ENCODE measurements at regions not wholly inside any gene's neighbourhood (a gene's known extent, or its start where the extent isn't known, plus 50 kb on each side); places are given as distances from the start of the nearest gene placed in this dataset.

GRCh38 chrX:42459735-42460134 is 318.2 kb downstream of the PPP1R2C start:
- TF ChIP-seq CTCF (IDR thresholded peaks at IDR 0.05; ENCODE audit: low read depth, low read length, missing control alignments), result no peak
- no peak for DNase-seq (ENCODE audit: extremely low read depth, low read depth)
- H3K4me3 ChIP-seq (replicated peaks; ENCODE audit: low read depth, low read length), result no peak overlapping the region

DNA sequence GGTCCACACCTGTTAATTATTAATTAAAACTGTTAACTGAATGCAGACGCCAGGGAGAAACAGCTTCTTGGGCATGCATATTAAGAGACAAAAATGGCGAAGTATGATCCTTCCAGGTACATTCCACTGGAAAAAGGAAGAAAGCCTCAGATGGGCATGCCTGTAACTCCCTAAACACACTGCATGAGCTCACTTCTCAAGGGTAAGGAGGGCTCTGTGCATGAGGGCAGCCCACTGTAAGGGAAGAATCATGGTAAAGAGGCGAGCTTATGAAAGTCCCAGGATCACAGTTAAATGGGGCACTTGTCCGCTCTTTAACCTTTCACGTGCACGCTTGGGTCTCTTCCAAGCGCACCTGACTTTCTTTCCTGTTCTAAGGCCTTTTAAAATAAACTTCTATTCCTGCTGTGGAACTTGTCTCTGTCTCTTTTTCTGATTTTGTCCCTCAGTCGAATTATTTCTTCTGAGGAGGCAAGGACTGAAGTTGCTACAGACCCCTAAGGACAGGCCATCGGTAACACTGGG is 321.7 kb downstream of the PPP1R2C start:
- H3K4me3 ChIP-seq (replicated peaks; ENCODE audit: low read depth, low read length), result no peak overlapping the region
- no peak for DNase-seq (ENCODE audit: extremely low read depth, low read depth)
- no peak for TF ChIP-seq CTCF (IDR thresholded peaks at IDR 0.05; ENCODE audit: low read depth, low read length, missing control alignments)

DNA sequence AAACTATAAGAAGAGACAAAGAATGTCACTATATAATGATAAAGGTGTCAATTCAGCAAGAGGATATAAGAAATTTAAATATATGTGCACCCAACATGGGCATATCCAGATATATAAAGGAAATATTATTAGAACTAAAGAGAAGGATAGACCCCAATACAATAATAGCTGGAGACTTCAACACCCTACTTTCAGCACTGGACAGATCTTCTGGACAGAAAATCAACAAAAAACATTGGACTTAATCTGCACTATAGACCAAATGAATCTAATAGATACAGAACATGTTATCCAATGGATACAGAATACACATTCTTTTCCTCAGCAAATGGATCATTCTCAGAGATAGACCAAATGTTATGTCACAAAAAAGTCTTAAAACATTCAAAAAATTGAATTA is 327.7 kb downstream of the PPP1R2C start:
- no peak for TF ChIP-seq CTCF (IDR thresholded peaks at IDR 0.05; ENCODE audit: low read depth, low read length, missing control alignments)
- DNase-seq (ENCODE audit: extremely low read depth, low read depth), result no peak
- no peak overlapping the region for H3K4me3 ChIP-seq (replicated peaks; ENCODE audit: low read depth, low read length)

DNA sequence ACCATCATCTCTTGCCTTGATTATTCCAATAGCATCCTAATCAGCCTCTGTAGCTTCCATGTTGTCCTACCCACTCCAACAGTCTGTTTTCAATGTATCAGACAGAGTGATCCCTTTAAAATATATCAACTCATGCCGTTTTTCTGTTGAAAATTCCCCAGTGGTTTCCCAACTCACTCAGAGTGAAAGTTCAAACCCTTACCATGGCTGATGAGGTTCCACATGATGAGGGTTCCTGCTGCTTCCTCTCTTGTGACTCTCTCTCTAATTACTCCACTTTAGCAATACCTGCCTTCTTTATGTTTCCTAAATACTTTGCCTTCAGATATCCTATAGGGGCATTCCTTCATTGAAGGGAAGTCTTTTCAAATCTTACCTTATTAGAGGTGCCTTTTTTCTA is 334.7 kb downstream of the PPP1R2C start:
- no peak overlapping the region for H3K4me3 ChIP-seq (replicated peaks; ENCODE audit: low read depth, low read length)
- DNase-seq (ENCODE audit: extremely low read depth, low read depth), result no peak
- TF ChIP-seq CTCF (IDR thresholded peaks at IDR 0.05; ENCODE audit: low read depth, low read length, missing control alignments), result no peak

- H3K4me3 ChIP-seq (replicated peaks; ENCODE audit: low read depth, low read length), result no peak overlapping the region
- no peak for DNase-seq (ENCODE audit: extremely low read depth, low read depth)
- no peak for TF ChIP-seq CTCF (IDR thresholded peaks at IDR 0.05; ENCODE audit: low read depth, low read length, missing control alignments)
Observed at GRCh38 chrX:42442745-42443144, 335.2 kb downstream of the PPP1R2C start.

DNA sequence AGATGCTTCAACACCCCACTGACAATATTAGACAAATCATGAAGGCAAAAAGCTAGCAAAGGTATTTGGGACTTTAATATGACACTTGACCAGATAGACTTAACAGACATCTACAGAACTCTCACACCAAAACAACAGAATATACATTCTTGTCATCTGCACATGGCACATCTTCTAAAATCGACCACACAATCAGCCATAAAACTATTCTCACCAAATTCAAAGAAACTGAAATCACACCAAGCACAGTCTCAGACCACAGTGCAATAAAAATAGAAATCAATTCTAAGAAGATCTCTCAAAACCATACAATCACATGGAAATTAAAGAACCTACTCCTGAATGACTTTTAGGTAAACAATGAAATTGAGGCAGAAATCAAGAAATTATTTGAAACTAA is 340.8 kb downstream of the PPP1R2C start:
- TF ChIP-seq CTCF (IDR thresholded peaks at IDR 0.05; ENCODE audit: low read depth, low read length, missing control alignments), result no peak
- no peak overlapping the region for H3K4me3 ChIP-seq (replicated peaks; ENCODE audit: low read depth, low read length)
- DNase-seq (ENCODE audit: extremely low read depth, low read depth), result no peak

DNA sequence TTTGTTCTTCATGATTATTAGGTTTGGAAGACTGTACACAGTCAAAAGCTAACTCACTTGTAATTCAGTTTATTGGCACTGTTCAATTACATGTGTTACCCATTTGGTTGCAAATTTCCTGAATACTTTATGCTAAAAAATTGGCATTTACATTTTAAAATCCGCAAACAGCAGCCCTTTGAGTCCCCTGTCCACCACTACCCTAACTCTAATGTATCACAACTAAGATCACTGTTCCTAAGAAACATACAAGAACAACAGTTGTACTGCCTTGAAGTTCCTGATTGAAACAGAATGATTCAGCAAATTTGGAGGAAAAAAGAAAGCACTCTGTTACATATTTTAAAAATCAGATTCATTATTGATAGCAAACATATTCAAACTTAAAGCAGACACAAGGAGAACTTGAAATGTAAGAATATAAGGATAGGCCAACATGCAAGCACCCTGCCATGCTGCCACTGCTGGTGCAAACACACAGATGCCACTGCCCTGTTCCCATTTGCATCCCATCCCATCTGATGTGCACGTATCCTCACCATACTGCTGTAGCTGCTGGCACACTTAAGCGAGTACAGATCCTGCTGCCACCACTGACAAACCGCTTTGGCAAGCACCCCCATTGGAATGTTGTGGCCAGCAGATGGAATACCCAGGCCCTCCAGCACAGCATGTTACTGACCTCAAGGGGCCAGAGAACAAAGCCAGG is 343.4 kb downstream of the PPP1R2C start:
- no peak overlapping the region for H3K4me3 ChIP-seq (replicated peaks; ENCODE audit: low read depth, low read length)
- no peak for DNase-seq (ENCODE audit: extremely low read depth, low read depth)
- no peak for TF ChIP-seq CTCF (IDR thresholded peaks at IDR 0.05; ENCODE audit: low read depth, low read length, missing control alignments)
